Large intestine (tissue), 3 donors: ENCODE measurements at regions not wholly inside any gene's neighbourhood (a gene's known extent, or its start where the extent isn't known, plus 50 kb on each side); places are given as distances from the start of the nearest gene placed in this dataset.

Source experiments
- DNase-seq, 2 donors: peaks; one replicate each; pipeline versions ENCODE4 v3.0.0 to v3.0.0-alpha.2; 2013
- H3K27ac ChIP-seq: one replicate; pipeline ENCODE4 v1.5.1; 2013; ENCODE audit warnings: low read length
- H3K27me3 ChIP-seq: 2 replicates; pipeline ENCODE4 v1.6.1; 2013; ENCODE audit warnings: low read length; ENCODE audit not compliant: control insufficient read depth, insufficient read depth
- H3K36me3 ChIP-seq: 2 replicates; pipeline ENCODE4 v1.6.1; 2013; ENCODE audit warnings: low read length; ENCODE audit not compliant: control insufficient read depth, insufficient read depth
- H3K4me1 ChIP-seq: one replicate; pipeline ENCODE4 v1.6.1; 2013; ENCODE audit warnings: low read length; ENCODE audit not compliant: control insufficient read depth, insufficient read depth
- H3K4me3 ChIP-seq: one replicate; pipeline ENCODE4 v1.5.1; 2013; ENCODE audit warnings: low read length
- H3K9me3 ChIP-seq: one replicate; pipeline ENCODE4 v1.6.1; 2013; ENCODE audit warnings: mild to moderate bottlenecking, low read depth, low read length, moderate library complexity; ENCODE audit not compliant: control insufficient read depth
- WGBS: methylation state at CpG from one replicate; pipeline ENCODE4 v1.1.5; 2013; ENCODE audit warnings: low lambda C conversion rate; ENCODE audit not compliant: insufficient coverage; 5-methylcytosine and 5-hydroxymethylcytosine counted together

- Histone ChIP-seq H3K9me3 (no peaks in the 10 kb centered on the region), H3K36me3 (no peaks in the 10 kb centered on the region), H3K4me1 (no peaks in the 10 kb centered on the region), H3K27me3 (no peaks in the 10 kb centered on the region), H3K27ac (no peak overlapping the region), H3K4me3 (no peak overlapping the region)
- no peak for DNase-seq
- no CpG with 5 or more reads among the region's 8 CpGs for WGBS
Measured at GRCh38 chr10:31100662-31101061, 69.0 kb upstream of the ZNF438 start.

GRCh38 chr10:31101123-31101522 lies 69.5 kb upstream of the ZNF438 start:
- Histone ChIP-seq H3K4me3 (no peak overlapping the region), H3K27ac (no peak overlapping the region), H3K4me1 (no peaks in the 10 kb centered on the region), H3K36me3 (no peaks in the 10 kb centered on the region), H3K9me3 (no peaks in the 10 kb centered on the region), H3K27me3 (no peaks in the 10 kb centered on the region)
- peak in 1 of 2 donors; percentile 14 for DNase-seq
- WGBS: 67% methylated on average over 1 of the region's 4 CpGs

- DNase-seq: no peak
- H3K36me3 ChIP-seq: no peaks in the 10 kb centered on the region
- no peak overlapping the region for H3K4me3 ChIP-seq
- no peak overlapping the region for H3K27ac ChIP-seq
- WGBS: 13% methylated on average over 1 of the region's 2 CpGs
- no peaks in the 10 kb centered on the region for H3K9me3 ChIP-seq
- no peaks in the 10 kb centered on the region for H3K4me1 ChIP-seq
- no peaks in the 10 kb centered on the region for H3K27me3 ChIP-seq
Measured at GRCh38 chr10:31102421-31102820, 70.8 kb upstream of the ZNF438 start.

- DNase-seq: no peak
- no peaks in the 10 kb centered on the region for H3K4me1 ChIP-seq
- H3K27ac ChIP-seq: no peak overlapping the region
- no CpG with 5 or more reads among the region's 3 CpGs for WGBS
- no peaks in the 10 kb centered on the region for H3K9me3 ChIP-seq
- H3K27me3 ChIP-seq: no peaks in the 10 kb centered on the region
- no peaks in the 10 kb centered on the region for H3K36me3 ChIP-seq
- no peak overlapping the region for H3K4me3 ChIP-seq
Measured at GRCh38 chr10:31103112-31103511, 71.4 kb upstream of the ZNF438 start.

- Histone ChIP-seq H3K4me1 (no peaks in the 10 kb centered on the region), H3K36me3 (no peaks in the 10 kb centered on the region), H3K4me3 (no peak overlapping the region), H3K9me3 (no peaks in the 10 kb centered on the region), H3K27me3 (no peaks in the 10 kb centered on the region), H3K27ac (no peak overlapping the region)
- DNase-seq: no peak
- WGBS: no CpG with 5 or more reads among the region's 3 CpGs
Measured at GRCh38 chr10:31112961-31113360, 81.3 kb upstream of the ZNF438 start.

GRCh38 chr10:31116226-31116625 lies 84.6 kb upstream of the ZNF438 start:
- H3K4me3 ChIP-seq: no peak overlapping the region
- no peak for DNase-seq
- no peak overlapping the region for H3K27ac ChIP-seq
- no CpG with 5 or more reads among the region's 6 CpGs for WGBS
- H3K9me3 ChIP-seq: no peaks in the 10 kb centered on the region
- no peaks in the 10 kb centered on the region for H3K36me3 ChIP-seq
- H3K27me3 ChIP-seq: no peaks in the 10 kb centered on the region
- H3K4me1 ChIP-seq: no peaks in the 10 kb centered on the region

GRCh38 chr10:31118556-31118955 lies 86.9 kb upstream of the ZNF438 start:
- no peaks in the 10 kb centered on the region for H3K4me1 ChIP-seq
- DNase-seq: no peak
- no peaks in the 10 kb centered on the region for H3K9me3 ChIP-seq
- WGBS: 53% methylated on average over 2 of the region's 3 CpGs
- no peak overlapping the region for H3K4me3 ChIP-seq
- H3K27ac ChIP-seq: no peak overlapping the region
- no peaks in the 10 kb centered on the region for H3K36me3 ChIP-seq
- no peaks in the 10 kb centered on the region for H3K27me3 ChIP-seq

- Histone ChIP-seq H3K9me3 (no peaks in the 10 kb centered on the region), H3K27ac (no peak overlapping the region), H3K4me1 (no peaks in the 10 kb centered on the region), H3K27me3 (no peaks in the 10 kb centered on the region), H3K4me3 (no peak overlapping the region), H3K36me3 (no peaks in the 10 kb centered on the region)
- no peak for DNase-seq
- WGBS: 71% methylated on average over 1 of the region's 1 CpG
Measured at GRCh38 chr10:31120392-31120791, 88.7 kb upstream of the ZNF438 start.

GRCh38 chr10:31120961-31121685 lies 89.5 kb upstream of the ZNF438 start:
- no CpG with 5 or more reads among the region's 7 CpGs for WGBS
- H3K27me3 ChIP-seq: no peaks in the 10 kb centered on the region
- H3K4me3 ChIP-seq: no peak overlapping the region
- DNase-seq: no peak
- H3K36me3 ChIP-seq: no peaks in the 10 kb centered on the region
- H3K9me3 ChIP-seq: no peaks in the 10 kb centered on the region
- no peak overlapping the region for H3K27ac ChIP-seq
- no peaks in the 10 kb centered on the region for H3K4me1 ChIP-seq

GRCh38 chr10:31121757-31122577 lies 90.3 kb upstream of the ZNF438 start:
- Histone ChIP-seq H3K9me3 (no peaks in the 10 kb centered on the region), H3K36me3 (no peaks in the 10 kb centered on the region), H3K4me3 (no peak overlapping the region), H3K27me3 (no peaks in the 10 kb centered on the region), H3K4me1 (no peaks in the 10 kb centered on the region), H3K27ac (no peak overlapping the region)
- DNase-seq: no peak
- 60% methylated on average over 2 of the region's 3 CpGs for WGBS
